ENCODE measurements at regions not wholly inside any gene's neighbourhood (a gene's known extent, or its start where the extent isn't known, plus 50 kb on each side); places are given as distances from the start of the nearest gene placed in this dataset.

DNA sequence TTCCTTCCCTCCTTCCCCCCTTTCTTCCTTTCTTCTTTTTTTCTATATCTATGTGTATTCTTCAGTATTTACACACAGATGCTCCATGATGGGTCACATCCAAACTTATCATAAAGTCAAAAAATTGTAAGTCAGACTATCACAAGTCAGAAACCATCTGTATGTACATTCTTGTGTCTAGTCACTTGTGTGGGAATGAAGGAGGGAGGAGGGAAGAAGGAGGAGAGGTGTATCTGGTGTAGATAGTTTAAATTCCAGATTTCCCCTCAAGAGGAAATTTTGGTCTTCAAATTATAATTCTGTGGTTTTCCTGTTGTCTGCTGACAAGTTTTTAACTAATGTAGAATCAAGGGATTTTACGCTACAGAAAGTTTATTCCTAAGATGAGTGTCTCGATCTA, 287.2 kb downstream of the ETV1 start:
- TF ChIP-seq, protein P1, sequence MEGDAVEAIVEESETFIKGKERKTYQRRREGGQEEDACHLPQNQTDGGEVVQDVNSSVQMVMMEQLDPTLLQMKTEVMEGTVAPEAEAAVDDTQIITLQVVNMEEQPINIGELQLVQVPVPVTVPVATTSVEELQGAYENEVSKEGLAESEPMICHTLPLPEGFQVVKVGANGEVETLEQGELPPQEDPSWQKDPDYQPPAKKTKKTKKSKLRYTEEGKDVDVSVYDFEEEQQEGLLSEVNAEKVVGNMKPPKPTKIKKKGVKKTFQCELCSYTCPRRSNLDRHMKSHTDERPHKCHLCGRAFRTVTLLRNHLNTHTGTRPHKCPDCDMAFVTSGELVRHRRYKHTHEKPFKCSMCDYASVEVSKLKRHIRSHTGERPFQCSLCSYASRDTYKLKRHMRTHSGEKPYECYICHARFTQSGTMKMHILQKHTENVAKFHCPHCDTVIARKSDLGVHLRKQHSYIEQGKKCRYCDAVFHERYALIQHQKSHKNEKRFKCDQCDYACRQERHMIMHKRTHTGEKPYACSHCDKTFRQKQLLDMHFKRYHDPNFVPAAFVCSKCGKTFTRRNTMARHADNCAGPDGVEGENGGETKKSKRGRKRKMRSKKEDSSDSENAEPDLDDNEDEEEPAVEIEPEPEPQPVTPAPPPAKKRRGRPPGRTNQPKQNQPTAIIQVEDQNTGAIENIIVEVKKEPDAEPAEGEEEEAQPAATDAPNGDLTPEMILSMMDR (conservative IDR thresholded peaks at IDR 0.05), result no peak
- TF ChIP-seq EZH2 (IDR thresholded peaks at IDR 0.05; ENCODE audit: low read depth), result no peak

Data from PC-9 (cell line).